ENCODE measurements at regions not wholly inside any gene's neighbourhood (a gene's known extent, or its start where the extent isn't known, plus 50 kb on each side); places are given as distances from the start of the nearest gene placed in this dataset.

DNA sequence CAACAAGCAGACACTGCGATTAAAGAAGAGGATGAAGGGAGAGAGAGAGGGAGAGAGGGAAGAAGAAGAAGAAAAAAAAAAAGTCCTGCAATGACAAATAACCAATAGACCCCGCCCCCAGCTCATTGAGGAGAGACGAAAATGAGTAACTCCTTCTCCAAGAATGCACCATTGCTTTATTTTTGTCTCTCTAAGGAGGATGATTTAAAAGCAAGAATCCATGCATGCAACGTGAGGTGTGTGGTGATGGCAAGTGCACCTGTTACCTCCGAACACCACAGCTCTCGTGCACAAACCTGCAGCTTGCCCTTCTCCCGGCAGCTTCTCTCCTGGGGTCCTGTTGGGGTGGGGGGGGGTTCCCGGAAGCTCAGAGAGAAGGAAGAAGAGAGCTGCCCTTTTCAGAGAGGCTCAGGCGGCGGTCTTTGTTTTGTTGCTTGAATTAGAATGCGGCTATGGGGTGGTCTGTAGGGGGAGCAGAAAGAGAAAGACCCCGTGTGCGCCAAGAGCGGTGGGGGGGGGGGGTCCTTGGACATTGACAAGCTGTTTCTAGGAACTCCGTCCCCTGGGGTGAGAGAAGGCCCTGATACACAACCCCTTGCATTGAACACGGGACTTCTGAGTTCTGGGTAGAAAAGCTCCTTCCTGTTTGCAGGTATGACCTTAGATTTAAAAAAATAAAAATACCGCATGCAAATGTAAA lies 100.7 kb downstream of the CRLF2 start (continued):
- no peak for TF ChIP-seq CTCF (IDR thresholded peaks at IDR 0.05 in 2 of 3, conservative IDR thresholded peaks at IDR 0.05 in 1 of 3; ENCODE audit: control insufficient read depth in 2 of 3, extremely low read depth in 1 of 3, insufficient read depth in 1 of 3, low read depth in 3 of 3, low read length in 3 of 3)
- no peak for TF ChIP-seq IRF4 (IDR thresholded peaks at IDR 0.05; ENCODE audit: low read depth, low read length)
- no peak for TF ChIP-seq EZH2 (IDR thresholded peaks at IDR 0.05; ENCODE audit: borderline replicate concordance, control insufficient read depth, low read depth, low read length)
- no peak for TF ChIP-seq CEBPZ (IDR thresholded peaks at IDR 0.05; ENCODE audit: low read depth, low read length)
- TF ChIP-seq RELA (IDR thresholded peaks at IDR 0.05; ENCODE audit: borderline replicate concordance, partially characterized antibody) = no peak
- TF ChIP-seq NRF1 (conservative IDR thresholded peaks at IDR 0.05; ENCODE audit: low read depth, low read length) = no peak
- TF ChIP-seq ETV6 (conservative IDR thresholded peaks at IDR 0.05 in 1 of 2, IDR thresholded peaks at IDR 0.05 in 1 of 2; ENCODE audit: borderline replicate concordance in 1 of 2, low read depth in 1 of 2) = no peak
